HUDEP-2 (cell line): ENCODE measurements at regions not wholly inside any gene's neighbourhood (a gene's known extent, or its start where the extent isn't known, plus 50 kb on each side); places are given as distances from the start of the nearest gene placed in this dataset.
"Not testable (repeated sequence)": the region's sequence is repeated elsewhere in the genome, so short reads cannot be mapped to it uniquely, and the experiment has no call there.

Experiments
- DNase-seq, 76 experiments: peaks; one replicate each; lab custom pipeline; 2025; ENCODE audit not compliant: unreplicated experiment in 76 of 76; lab: John Stamatoyannopoulos, UW

DNA sequence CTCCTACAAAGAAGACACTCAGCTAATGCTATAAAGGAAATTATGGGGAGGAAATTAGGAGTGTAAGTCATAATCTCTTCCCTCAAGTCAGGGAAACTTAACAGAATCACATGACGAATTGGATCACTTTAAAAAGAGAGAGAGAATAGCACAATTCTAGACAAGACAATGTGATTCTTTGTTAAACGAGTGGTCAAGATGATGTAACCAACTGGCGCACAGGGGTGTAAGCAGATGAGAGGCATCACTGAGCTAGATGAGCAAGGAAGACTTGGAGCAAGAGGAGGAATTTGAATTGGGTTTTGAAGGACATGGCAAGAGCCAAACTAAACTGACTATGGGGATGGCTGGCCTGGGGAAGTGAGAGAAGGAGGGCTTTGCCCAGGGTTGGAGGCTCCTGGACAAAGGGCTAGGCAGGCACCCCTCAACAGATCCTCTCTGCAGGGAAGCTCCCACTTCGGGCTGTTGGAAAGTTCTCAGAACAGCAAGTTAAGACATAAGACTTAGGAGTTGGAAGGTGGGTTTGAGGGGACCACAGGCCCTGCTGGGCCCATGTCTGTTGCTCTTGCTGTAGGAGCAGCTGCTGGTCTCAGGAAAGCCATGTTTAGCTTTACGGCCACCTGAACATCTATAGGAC is 123.9 kb upstream of the GRIK3 start:
- no peak for DNase-seq

DNA sequence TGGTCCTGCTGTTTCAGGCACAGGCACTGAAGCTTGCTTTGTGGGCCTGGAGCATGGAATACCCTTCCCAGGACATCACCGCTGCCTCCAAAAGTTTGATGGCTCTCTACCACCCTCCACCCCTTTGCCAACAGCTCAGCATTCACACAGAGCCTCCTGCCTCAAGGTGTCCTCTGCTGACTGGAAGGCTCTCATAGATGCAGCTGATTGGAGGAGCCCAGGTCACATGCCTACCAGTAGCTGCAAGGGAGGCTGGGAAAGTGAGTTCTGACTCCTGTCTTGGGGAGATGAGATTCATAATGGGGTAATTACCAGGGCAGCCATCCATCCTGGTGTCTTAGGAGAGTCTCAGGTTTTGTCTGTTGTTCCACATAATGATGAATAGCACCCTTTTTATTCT is 124.8 kb upstream of the GRIK3 start:
- DNase-seq: no peak

DNA sequence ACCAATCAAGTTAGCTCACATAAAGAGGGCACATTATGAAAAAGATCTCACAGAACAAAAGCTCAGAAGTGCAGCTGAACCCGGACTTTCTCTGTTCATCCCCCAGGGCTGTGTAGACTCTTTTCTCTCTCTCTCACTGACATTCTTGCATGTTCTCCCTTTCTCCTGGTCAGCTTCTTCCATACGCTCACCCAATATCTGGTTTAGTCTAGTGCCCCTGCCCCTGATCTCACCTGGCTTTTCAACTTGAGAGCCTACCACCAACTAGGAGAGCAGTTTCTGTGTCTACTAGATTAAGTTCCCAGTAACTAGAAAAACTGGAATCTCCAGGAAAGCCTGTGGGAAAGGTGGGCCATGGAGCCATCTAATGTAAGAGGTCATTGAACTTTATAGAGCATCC is 126.9 kb upstream of the GRIK3 start:
- DNase-seq: no peak

DNA sequence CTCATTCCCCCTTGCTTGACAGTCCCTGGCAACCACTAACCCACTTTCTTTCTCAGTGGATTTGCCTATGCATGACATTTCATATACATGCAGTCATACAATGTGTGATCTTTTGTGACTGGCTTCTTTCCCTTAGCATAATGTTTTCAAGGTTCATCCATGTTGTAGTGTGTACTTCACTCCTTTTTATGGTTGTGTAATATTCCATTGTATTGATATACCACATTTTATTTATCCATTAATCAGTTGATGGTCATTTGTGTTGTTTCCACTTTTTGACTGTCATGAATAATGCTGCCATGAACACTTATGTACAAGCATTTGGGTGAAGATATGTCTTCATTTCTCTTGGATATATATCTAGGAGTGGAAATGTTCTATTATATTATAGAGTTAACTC is 127.7 kb upstream of the GRIK3 start:
- no peak for DNase-seq

DNA sequence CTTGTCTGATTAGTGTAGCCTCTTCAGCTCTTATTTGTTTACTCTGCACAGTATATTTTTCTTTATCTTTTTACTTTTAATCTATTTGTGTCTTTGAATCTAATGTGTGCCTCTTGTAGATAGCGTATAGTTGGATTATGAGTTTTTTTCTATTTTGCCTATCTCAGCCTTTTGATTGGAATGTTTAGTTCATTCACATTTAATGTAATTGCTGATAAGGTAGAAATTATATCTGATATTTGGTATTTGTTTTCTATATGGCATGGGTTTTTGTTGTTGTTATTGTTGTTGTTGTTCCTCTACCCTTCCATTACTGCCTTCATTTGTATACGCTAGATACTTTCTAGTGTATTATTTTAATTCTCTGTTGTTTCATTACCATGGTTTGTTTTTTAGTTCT is 131.7 kb upstream of the GRIK3 start:
- no peak for DNase-seq

DNA sequence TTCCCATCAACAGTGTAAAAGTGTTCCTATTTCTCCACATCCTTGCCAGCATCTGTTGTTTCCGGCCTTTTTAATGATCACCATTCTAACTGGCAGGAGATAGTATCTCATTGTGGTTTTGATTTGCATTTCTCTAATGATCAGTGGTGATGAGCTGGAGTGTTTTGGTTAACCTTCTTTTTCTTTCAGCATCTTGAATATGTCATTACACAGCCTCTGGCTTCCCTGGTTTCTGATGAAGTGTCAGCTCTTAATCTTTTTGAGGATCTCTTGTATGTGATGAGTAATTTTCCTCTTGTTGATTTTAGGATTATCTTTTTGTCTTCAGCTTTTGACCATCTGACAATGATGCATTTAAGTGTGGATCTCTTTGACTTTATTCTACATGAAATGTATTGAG is 133.2 kb upstream of the GRIK3 start:
- no peak for DNase-seq

DNA sequence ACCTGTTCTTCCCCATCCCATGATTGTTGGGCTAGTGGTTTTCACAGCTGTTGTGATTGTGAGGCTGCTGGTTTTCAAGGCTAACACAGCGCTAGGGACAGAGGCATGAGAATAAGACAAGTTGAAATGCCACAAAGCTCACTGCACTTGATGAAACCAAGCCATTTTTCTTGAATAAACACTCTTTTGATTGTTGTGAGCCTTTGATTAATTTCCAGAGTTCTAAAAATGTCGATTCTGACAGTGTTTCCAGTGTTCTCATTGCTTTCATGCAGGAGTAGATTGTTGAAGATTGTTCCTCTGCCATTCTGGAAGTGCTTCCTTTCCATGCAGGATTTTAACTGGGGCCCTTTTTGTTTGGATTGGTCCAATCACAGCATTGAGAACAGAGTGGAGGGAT is 134.9 kb upstream of the GRIK3 start:
- no peak for DNase-seq

DNA sequence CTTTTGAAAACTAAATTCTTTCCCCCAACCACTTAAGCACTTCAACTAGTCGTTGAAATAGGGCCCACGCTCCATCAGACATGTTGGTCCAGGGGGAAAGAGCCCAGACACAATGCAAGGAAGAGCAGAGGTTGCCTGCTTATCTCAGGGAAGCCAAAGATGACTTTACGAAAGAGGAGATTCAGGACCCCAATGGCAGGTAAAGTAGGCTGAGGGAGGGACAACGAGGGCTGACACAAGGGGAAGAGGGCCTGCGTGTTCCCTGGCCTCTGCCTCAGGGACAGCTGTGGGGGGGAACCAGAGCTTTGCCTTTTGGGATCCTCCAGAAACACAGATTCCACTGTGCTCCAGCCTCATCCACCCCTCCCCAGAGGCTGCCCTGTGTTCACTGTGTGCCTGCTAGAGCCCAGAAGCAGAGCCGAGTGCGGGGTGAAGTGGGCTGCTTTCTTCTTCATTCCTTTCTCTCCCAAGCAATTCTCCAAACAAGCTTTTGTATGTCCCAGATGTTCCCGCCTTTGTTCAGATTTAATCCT is 135.5 kb upstream of the GRIK3 start:
- no peak for DNase-seq

DNA sequence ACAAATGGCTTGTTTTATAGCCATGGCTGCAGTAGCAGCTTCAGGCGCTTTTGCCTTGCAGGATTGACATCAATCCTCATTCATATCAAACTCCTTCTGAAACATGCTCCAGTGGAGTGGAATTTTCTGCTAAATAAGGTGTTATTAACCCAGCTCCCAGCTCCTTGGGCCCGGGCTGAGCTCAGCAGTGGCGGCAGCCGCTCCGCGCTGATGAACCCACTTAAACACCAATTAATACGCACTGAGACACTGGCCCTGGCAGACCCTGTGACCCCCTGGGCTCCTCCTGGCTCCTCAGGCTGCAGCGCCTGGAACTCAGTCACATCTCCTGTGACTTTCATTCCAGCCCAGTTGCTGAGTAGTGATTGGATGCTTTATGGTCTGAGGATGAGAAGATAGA is 137.4 kb upstream of the GRIK3 start:
- no peak for DNase-seq

DNA sequence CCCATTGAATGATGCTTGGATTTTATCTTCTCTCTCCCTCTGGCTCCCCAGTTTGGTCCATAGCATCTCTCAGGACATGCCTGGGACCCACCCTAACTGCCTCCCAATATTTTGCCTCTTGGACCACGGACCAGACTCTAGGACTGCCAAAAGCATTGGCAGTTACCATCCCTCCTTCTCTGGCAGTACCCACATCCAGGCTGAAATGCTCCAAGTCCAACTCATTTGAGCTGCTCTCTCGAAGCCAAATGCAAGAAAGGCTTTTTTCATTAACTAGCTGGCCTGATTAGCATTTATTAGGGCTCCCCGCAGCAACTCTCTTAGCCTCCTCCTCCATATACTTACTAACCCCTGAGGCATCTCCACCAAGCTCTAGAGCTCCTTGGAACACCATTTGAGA is 140.0 kb upstream of the GRIK3 start:
- DNase-seq: no peak

DNA sequence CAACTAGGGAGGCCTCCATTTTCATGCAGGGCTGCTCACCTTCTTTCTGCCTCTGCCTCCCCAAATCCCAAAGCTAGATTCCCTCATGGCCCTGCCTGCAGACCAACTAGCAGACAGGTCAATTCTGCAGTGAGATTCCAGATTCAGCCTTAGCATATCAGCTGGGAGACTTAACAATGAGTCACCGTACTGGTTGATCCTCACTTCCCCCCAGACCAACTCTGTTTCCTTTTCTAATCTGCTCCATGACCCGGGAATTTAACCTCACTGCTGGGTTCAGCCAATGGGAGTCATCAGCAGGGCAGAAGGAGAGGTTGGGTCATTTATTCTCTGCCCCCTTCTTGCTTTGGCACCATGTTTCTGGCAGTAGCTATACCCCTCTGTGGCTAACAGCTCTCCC is 140.6 kb upstream of the GRIK3 start:
- DNase-seq: no peak

DNA sequence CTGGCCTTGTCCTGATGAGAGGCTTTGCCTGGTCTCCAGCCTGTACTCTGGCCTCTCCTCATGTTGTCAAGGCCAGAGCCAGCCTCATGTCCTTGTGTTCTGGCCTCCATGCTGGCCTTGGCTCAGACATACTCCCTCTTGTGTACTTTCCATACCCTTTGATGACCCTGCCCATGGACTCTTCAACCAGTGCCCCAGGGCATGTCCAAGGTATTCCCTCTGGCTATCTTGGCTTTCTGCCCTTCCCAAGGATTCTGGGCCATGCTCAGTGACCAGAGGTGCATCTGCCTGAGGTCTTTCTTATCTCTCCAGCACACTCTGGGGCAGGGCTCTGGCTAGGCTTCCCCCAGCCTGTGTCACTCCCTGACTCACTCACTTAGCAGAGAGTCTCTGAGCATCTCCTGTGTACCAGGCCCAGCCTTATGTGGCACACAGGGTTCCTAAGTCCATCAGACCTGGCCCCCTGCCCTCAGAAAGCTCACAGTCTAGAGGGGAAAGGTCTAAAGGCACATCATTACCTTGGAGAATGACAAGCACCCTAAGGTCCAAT is 141.4 kb upstream of the GRIK3 start:
- peak in 6 of 76 experiments; percentile 2 to 16 (median 5) for DNase-seq

DNA sequence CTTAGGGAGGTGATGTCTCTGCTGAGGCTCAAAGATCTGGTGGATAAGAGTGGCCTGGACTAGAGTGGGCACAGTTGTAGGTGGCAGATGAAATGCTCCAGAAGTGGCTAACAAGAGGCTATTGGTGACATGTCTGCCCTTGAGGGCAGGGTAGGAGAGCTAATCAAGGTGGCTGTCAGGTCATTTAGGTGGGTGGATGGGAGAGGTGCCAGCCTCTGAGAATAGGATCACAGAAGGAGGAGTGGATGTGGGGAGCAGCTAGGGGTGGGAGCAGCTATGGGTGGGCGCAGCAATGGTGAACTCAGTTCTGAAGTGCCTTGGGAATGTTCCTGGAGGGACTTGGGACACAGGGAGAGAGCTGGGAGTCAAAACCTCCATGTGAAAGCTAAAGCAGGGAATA is 142.0 kb upstream of the GRIK3 start:
- DNase-seq: no peak

DNA sequence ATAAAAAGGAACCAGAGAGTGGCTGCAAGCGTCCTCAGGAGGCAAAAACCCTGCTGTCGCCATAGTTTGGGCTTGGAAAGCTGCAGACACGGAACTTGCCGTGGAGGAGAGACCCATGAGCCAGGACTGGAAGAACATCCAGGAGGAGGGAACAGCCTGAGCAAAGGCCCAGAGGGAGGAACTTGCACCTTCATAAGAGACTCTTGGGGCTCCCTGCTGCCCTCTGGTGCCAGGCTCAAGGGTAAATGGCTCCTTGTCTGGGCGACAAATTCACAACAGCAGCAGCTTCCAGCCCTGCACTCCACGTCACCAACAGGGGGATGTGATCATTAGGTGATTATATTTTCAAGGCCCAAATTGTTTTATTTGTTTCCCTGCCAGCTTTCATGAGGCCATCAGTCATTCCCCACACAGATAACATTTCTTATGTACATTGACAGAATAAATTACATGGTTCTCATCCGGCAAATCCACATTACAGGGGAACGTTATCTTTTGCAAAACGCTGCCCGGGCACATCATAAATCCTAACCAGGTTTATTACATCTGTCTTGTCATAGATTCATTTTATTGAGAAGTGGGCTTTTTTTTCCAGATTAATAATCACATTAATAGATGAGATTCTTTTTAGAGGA is 143.0 kb upstream of the GRIK3 start:
- DNase-seq: peak in 15 of 76 experiments; percentile 1 to 43 (median 13)

DNA sequence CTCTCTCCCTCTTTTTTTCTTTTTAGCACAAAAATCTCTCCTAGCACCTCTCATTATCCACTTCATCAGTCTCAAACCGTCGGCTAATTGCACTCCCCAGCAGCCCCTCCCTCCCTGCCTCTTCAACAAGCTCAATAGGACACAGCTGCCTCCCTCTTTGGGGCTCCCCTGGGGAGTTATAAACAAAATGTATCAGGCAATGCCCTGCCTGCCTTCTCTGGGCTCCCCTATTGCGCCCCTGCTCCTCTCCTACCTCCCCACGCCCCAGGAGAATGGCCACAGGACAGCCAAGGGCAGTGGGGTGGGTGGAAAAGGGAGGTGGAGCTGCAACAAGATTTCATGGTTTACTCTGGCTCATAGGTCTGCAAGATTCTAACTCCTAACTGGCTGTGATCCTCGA is 147.1 kb upstream of the GRIK3 start:
- DNase-seq: no peak

DNA sequence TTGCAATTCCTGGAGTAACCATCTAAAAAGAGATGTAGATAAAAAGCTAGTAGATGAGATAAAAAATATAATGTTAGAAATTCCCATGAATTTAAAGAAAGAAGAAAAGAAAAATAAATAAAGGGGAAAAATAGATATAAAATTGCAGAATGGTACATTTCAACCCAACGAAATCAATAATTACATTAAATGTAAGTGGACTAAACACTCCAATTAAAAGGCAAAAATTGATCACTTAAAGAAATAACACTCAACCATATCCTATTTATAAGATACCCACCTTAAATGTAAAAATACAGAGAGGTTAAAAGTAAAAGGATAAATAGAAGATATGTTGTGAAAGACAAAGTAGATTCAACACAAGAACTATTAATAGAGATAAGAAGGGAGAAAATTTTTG is 150.5 kb upstream of the GRIK3 start:
- DNase-seq: no peak

DNA sequence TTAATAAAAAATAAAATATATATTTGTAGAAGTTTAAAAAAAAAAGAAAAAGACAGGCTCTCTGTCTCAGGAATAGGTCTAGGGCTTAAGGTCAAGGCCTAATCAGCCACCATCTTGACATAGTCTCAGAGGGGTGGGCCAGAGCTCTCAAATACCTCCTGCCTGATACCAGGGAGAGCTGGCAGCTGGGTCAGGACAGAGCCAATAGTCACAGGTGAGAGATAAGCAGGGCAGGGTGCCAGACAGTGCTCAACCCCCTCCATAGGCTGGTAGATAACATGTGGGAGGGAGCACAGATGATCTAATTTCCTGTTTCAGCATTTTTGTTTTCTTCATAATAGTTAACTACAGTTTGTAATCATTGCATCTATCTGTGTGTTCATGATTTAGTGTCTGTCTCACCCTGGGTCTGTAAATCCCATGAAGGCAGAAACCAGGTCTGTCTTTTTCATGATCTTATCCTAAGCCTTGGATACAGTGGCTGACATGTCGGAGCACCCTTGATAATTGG is 152.0 kb upstream of the GRIK3 start:
- DNase-seq: peak in 12 of 76 experiments; percentile 1 to 23 (median 6)

DNA sequence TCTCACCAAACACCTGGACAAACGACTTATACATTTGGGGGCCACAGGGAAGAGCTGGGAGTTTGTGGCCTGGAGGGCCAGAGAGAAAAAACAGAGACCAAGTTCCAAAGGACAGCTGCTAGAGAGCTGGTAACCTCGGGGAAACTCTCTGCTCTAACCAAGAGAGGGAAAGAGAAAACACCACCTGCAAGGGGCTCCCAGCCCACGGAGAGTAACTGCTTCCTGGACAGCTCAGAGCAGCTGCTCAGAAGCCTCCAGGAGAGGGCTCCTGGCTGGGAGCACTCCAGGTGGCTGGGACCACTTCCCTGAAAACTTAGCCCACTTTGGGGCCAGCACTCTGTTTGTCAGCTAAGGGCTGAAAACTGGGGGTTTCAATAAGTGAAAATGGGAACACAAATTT is 154.8 kb upstream of the GRIK3 start:
- DNase-seq: no peak

DNA sequence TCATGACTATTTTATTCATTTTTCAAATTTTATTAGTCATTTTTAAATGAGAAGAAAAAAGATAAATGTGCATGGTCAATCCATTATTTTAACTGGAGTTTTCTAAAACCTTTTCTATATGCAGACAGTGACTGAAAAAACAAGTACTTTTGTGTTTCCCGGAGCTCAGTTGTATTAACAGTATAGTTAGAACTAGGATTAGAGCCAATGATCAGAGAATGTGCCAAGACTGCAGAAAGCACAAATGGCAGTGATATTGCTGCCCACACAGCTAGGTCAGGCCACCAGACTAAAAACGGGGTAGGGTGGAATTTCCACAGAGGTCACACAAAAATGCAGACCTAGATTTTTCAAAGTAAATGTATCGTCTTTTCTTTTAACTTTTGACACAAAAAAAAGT is 163.1 kb upstream of the GRIK3 start:
- DNase-seq: no peak

DNA sequence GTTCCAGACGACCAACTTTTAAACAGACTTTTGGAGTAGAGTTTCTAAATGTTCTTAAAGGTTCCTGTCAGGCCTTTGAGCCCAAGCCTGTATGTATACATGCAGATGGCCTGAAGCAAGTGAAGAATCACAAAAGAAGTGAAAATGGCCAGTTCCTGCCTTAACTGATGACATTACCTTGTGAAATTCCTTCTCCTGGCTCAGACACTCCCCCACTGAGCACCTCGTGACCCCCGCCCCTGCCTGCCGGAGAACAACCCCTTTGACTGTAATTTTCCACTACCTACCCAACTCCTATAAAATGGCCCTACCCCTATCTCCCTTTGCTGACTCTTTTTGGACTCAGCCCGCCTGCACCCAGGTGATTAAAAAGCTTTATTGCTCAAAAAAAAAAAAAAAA is 180.0 kb upstream of the GRIK3 start:
- DNase-seq: not testable (repeated sequence)

DNA sequence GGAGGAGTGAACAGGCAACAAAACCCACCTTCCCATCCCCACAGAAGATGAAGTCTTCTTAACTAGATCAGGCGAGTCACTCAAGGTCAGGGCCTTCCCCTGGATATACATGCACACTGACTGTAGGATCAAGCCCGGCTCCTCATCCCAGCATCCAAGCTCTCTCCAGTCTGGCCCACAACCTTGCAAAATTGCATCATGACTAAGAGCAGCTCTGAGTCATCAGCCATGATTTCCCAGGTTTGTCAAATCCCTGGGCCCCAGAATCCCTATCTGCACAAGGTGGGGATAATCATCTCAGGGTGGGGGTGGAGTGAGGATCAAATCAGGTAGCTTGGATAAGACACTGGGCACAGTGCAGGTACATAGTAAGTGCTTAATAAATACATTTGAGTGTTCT is 199.3 kb upstream of the GRIK3 start:
- no peak for DNase-seq

DNA sequence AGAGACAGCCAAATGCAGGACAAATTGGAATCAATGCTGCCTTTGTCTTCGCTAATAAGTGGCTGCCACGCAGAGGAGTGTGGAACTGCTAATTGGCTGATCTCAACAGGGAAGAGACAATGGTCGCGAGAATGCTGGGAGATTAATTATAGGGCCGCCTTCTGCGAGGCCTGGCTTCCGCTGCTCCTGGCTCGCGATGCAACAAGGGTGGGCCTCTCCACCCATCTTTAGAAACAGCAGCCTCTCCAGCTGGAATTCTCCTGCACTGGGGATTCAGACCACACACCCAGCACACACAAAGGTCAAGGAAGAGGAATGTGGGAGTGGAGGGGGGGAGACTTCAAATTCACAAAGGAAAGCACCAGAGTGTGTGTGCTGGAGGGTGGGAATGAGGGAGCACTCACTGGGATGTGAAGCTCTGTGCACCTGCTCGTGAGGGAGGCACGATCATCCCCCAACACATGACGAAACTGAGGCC is 200.7 kb upstream of the GRIK3 start:
- DNase-seq: no peak
